Tibial artery (tissue), 4 donors: ENCODE measurements at regions not wholly inside any gene's neighbourhood (a gene's known extent, or its start where the extent isn't known, plus 50 kb on each side); places are given as distances from the start of the nearest gene placed in this dataset.
A peak's percentile ranks its signal among the peaks of the same experiment; 100 is the strongest.
"Not testable (repeated sequence)": the region's sequence is repeated elsewhere in the genome, so short reads cannot be mapped to it uniquely, and the experiment has no call there.

ENCODE experiments used
- DNase-seq, 2 donors: peaks; one replicate each; pipeline ENCODE4 v3.0.0-alpha.2; 2019
- H3K27ac ChIP-seq, 2 donors: fragments of 200-600 bp; sonication (generic) in 1 of 2; 1 replicate in 1 of 2; 2 replicates in 1 of 2; pipeline ENCODE4 v1.5.1; 2018 to 2019; ENCODE audit warnings: mild to moderate bottlenecking in 1 of 2
- H3K27me3 ChIP-seq, 2 donors: fragments of 200-600 bp; sonication (generic) in 1 of 2; one replicate each; pipeline versions ENCODE4 v1.5.1 to v1.6.0; 2016 to 2019
- H3K36me3 ChIP-seq, 3 donors: fragments of 200-600 bp; sonication (generic) in 2 of 3; one replicate each; pipeline ENCODE4 v1.5.1; 2016 to 2019; ENCODE audit warnings: mild to moderate bottlenecking in 2 of 3
- H3K4me1 ChIP-seq, 4 donors: fragments of 200-600 bp; sonication (generic) in 2 of 4; 1 replicate in 3 of 4; 2 replicates in 1 of 4; pipeline ENCODE4 v1.5.1; 2016 to 2019
- H3K4me3 ChIP-seq, 2 donors: fragments of 200-600 bp; sonication (generic) in 1 of 2; 1 replicate in 1 of 2; 2 replicates in 1 of 2; pipeline ENCODE4 v1.5.1; 2018 to 2019; ENCODE audit warnings: mild to moderate bottlenecking in 2 of 2
- H3K9me3 ChIP-seq, 3 donors: fragments of 200-600 bp; sonication (generic) in 1 of 3; one replicate each; pipeline ENCODE4 v1.5.1; 2016 to 2019
- intact Hi-C: fragments of 100-400 bp; cut with DNase I; formaldehyde crosslinking; loops from one replicate; pipeline ENCODE4 v1.15.0; 2023; ENCODE audit warnings: low total_unique reads
- TF ChIP-seq, protein P1 (sequence below), 2 experiments: fragments of 200-600 bp in 1 of 2; fragments of 450-650 bp in 1 of 2; IDR thresholded peaks; one replicate each; pipeline ENCODE4 v1.5.1; 2017 to 2019; ENCODE audit warnings: antibody characterized with exemption in 2 of 2, mild to moderate bottlenecking in 1 of 2, moderate library complexity in 1 of 2

GRCh38 chr3:18559331-18559842, 134.2 kb upstream of the SATB1 start:
- intact Hi-C loops = no loop called here
- no peak overlapping the region for H3K27ac ChIP-seq

GRCh38 chr3:18558507-18558906, 133.4 kb upstream of the SATB1 start:
- intact Hi-C loops = no loop called here
- H3K27me3 ChIP-seq = no peaks in the 10 kb centered on the region
- no peaks in the 10 kb centered on the region for H3K9me3 ChIP-seq
- H3K27ac ChIP-seq = no peak overlapping the region
- TF ChIP-seq, protein P1, sequence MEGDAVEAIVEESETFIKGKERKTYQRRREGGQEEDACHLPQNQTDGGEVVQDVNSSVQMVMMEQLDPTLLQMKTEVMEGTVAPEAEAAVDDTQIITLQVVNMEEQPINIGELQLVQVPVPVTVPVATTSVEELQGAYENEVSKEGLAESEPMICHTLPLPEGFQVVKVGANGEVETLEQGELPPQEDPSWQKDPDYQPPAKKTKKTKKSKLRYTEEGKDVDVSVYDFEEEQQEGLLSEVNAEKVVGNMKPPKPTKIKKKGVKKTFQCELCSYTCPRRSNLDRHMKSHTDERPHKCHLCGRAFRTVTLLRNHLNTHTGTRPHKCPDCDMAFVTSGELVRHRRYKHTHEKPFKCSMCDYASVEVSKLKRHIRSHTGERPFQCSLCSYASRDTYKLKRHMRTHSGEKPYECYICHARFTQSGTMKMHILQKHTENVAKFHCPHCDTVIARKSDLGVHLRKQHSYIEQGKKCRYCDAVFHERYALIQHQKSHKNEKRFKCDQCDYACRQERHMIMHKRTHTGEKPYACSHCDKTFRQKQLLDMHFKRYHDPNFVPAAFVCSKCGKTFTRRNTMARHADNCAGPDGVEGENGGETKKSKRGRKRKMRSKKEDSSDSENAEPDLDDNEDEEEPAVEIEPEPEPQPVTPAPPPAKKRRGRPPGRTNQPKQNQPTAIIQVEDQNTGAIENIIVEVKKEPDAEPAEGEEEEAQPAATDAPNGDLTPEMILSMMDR (IDR thresholded peaks at IDR 0.05) = no peak
- DNase-seq = no peak
- no peaks in the 10 kb centered on the region for H3K36me3 ChIP-seq
- no peaks in the 10 kb centered on the region for H3K4me1 ChIP-seq
- H3K4me3 ChIP-seq = no peak overlapping the region

More at GRCh38 chr3:18559331-18559842, 134.2 kb upstream of the SATB1 start:
- H3K4me3 ChIP-seq = no peak overlapping the region
- no peaks in the 10 kb centered on the region for H3K36me3 ChIP-seq
- no peaks in the 10 kb centered on the region for H3K4me1 ChIP-seq
- TF ChIP-seq, protein P1 (IDR thresholded peaks at IDR 0.05) = peak; percentile 54 to 56
- H3K9me3 ChIP-seq = no peaks in the 10 kb centered on the region
- H3K27me3 ChIP-seq = no peaks in the 10 kb centered on the region
- no peak for DNase-seq

DNA sequence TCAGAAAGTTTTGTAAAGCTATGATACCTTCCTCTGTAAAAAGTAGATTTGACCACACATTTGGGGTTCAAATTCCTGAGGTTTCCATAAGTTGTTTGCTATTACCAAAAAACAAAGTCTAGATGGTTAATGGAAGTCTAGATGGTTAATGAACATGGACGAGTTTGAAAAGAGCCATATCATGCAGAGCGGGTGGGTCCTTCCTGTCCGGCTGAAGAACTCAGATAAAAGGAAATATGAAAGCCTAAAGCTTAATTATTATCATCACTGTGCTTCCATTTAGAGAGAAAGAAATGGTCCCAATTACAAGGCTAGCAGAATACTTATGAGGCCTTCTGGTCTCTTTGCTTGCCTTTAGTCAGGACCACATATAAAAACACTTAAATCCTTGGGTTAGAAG, 132.1 kb upstream of the SATB1 start:
- no peaks in the 10 kb centered on the region for H3K27me3 ChIP-seq
- no peaks in the 10 kb centered on the region for H3K9me3 ChIP-seq
- H3K36me3 ChIP-seq = no peaks in the 10 kb centered on the region
- no peaks in the 10 kb centered on the region for H3K4me1 ChIP-seq
- H3K4me3 ChIP-seq = no peak overlapping the region
- intact Hi-C loops = no loop called here
- H3K27ac ChIP-seq = no peak overlapping the region
- DNase-seq = no peak
- TF ChIP-seq, protein P1 (IDR thresholded peaks at IDR 0.05) = no peak

DNA sequence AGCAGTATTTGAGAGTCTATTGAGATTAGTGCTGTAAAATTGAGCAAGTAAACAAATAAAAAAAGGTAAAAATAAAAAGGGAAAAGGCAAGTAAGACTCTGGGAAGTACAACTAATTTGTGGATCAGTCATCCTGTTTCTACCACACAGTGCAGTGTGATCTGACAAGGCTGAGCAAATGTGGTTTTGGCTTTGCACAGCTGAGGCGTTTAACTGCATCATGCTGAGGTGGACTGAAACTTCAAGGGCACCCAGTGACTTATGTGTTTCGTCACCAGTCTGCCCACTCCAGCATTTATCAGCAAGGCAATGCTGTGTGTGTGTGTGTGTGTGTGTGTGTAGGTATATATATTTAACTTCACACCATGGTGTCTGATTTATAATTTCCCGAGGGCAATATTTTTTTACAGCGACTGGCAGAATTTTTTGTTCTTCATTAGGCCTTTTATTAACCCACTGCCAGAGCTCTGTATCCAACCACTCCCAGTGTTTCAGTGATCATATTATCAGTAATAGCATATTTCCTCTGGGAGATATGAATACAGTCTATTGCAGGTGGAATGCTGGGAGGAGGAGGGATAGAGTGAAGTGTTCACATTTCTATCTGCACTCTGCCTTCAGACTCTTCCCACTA, 131.5 kb upstream of the SATB1 start:
- TF ChIP-seq, protein P1 (IDR thresholded peaks at IDR 0.05) = no peak
- H3K36me3 ChIP-seq = no peaks in the 10 kb centered on the region
- H3K4me3 ChIP-seq = no peak overlapping the region
- H3K27me3 ChIP-seq = no peaks in the 10 kb centered on the region
- DNase-seq = no peak
- no peak overlapping the region for H3K27ac ChIP-seq
- intact Hi-C loops = no loop called here
- no peaks in the 10 kb centered on the region for H3K4me1 ChIP-seq
- H3K9me3 ChIP-seq = no peaks in the 10 kb centered on the region

DNA sequence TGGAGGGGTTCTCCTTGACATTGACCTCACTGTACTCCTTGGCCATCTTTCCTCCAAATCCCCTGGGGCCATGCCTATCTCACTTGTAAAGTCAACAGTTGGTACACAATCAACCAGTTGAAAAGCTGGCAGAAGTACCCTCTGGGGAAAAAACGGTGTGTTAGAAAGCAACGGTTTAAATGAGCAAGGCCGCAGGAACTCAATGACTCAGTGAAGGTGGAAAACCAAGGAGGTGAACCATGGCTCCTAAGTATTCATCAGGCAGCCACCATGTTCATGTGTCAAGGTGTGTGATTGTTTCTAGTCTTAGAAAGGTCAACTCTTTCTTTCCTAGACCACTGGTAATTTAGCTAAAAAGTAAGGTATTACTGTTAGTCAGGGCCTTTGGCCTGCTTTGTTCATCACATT, 130.9 kb upstream of the SATB1 start:
- H3K9me3 ChIP-seq = no peaks in the 10 kb centered on the region
- H3K4me1 ChIP-seq = no peaks in the 10 kb centered on the region
- no peaks in the 10 kb centered on the region for H3K36me3 ChIP-seq
- no peaks in the 10 kb centered on the region for H3K27me3 ChIP-seq
- DNase-seq = no peak
- H3K4me3 ChIP-seq = no peak overlapping the region
- no peak overlapping the region for H3K27ac ChIP-seq
- intact Hi-C loops = no loop called here
- TF ChIP-seq, protein P1 (IDR thresholded peaks at IDR 0.05) = no peak

GRCh38 chr3:18552579-18553105, 127.5 kb upstream of the SATB1 start:
- H3K9me3 ChIP-seq, H3K4me3 ChIP-seq, intact Hi-C loops, DNase-seq, H3K27me3 ChIP-seq, H3K36me3 ChIP-seq, H3K4me1 ChIP-seq, H3K27ac ChIP-seq: not testable (repeated sequence)
